ENCODE measurements at regions not wholly inside any gene's neighbourhood (a gene's known extent, or its start where the extent isn't known, plus 50 kb on each side); places are given as distances from the start of the nearest gene placed in this dataset.

DNA sequence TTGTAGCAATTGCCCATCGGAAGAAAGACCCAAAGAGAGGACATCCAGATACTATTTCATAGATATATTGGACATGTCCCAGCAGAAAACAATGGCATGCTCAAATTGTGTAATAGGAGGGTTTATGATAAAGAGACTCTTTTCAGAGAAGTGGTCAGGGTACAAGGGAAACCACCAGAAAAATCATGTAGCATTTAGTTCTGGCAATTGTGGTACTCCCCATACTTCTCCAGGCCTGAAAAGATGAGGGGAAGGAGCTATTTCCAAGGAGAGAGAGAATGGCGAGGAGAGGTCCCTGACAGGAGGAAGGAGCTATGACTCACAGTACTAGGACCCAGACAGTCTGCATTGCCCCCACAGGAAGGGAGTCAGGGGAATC, 68.4 kb upstream of the ADO start:
- no peak overlapping the region for H3K9ac ChIP-seq (ENCODE audit: control insufficient read depth, extremely low read depth, insufficient read depth, low read length)
- DNase-seq (ENCODE audit: low read depth, low spot score) (no peak), FAIRE-seq (no peak)
- dilution Hi-C loops (cut with MboI; ENCODE audit: extremely low pct_ligation_motif_present, low sequenced_read_pairs): no loop called here
- no peaks in the 10 kb centered on the region for H3K9me1 ChIP-seq (ENCODE audit: control insufficient read depth, extremely low read depth, insufficient read depth, low read length)
- no peaks in the 10 kb centered on the region for H3K36me3 ChIP-seq (ENCODE audit: control insufficient read depth in 2 of 2, extremely low read depth in 1 of 2, insufficient read depth in 2 of 2, low read length in 2 of 2)
- H4K20me1 ChIP-seq (ENCODE audit: control insufficient read depth, extremely low read depth, insufficient read depth, low read length): no peaks in the 10 kb centered on the region
- H2AFZ ChIP-seq (ENCODE audit: control insufficient read depth, low read length): no peak overlapping the region
- H3K4me1 ChIP-seq (ENCODE audit: control insufficient read depth, extremely low read depth, insufficient read depth, low read length): peaks cover 35% of the 10 kb centered on the region
- H3K27me3 ChIP-seq (ENCODE audit: control insufficient read depth, extremely low read depth, insufficient read depth, low read length): no peaks in the 10 kb centered on the region
- no peak overlapping the region for H3K4me3 ChIP-seq (ENCODE audit: control insufficient read depth in 2 of 3, extremely low read depth in 1 of 3, insufficient read depth in 2 of 3, low read depth in 1 of 3, low read length in 3 of 3)
- no peak overlapping the region for H3K4me2 ChIP-seq (ENCODE audit: control insufficient read depth, extremely low read depth, insufficient read depth, low read depth, low read length)
- H3K79me2 ChIP-seq (ENCODE audit: control insufficient read depth, insufficient read depth, low read length): no peaks in the 10 kb centered on the region
- no peak overlapping the region for H3K27ac ChIP-seq (ENCODE audit: control insufficient read depth, insufficient read depth, low read length)
- TF ChIP-seq EZH2 (IDR thresholded peaks at IDR 0.05; ENCODE audit: low read length): no peak
- TF ChIP-seq, protein P1, sequence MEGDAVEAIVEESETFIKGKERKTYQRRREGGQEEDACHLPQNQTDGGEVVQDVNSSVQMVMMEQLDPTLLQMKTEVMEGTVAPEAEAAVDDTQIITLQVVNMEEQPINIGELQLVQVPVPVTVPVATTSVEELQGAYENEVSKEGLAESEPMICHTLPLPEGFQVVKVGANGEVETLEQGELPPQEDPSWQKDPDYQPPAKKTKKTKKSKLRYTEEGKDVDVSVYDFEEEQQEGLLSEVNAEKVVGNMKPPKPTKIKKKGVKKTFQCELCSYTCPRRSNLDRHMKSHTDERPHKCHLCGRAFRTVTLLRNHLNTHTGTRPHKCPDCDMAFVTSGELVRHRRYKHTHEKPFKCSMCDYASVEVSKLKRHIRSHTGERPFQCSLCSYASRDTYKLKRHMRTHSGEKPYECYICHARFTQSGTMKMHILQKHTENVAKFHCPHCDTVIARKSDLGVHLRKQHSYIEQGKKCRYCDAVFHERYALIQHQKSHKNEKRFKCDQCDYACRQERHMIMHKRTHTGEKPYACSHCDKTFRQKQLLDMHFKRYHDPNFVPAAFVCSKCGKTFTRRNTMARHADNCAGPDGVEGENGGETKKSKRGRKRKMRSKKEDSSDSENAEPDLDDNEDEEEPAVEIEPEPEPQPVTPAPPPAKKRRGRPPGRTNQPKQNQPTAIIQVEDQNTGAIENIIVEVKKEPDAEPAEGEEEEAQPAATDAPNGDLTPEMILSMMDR (optimal IDR thresholded peaks at IDR 0.05 in 1 of 3, IDR thresholded peaks at IDR 0.05 in 1 of 3, conservative IDR thresholded peaks at IDR 0.05 in 1 of 3; ENCODE audit: extremely low read depth in 1 of 3, insufficient read depth in 2 of 3, low read length in 3 of 3): no peak
- H3K9me3 ChIP-seq (ENCODE audit: control insufficient read depth, low read depth, low read length): no peaks in the 10 kb centered on the region

DNA sequence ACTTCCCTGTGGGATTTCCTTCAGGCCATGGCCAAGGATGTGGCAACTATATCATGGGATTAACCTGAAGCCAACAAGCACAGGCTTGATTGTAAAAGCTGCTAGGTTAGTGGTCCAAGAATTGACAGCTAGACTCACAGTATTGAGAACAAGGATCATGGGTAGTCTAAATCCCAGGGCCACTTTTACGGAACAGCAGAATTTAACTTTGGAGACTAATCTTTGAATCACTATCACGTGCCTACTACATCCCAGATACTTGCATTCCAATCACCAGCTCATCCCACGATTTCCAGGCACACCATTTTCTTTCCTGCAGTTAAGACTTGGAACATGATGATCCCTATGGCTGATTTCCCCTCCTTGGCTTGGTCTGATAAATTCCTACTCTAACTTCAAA, 65.6 kb upstream of the ADO start:
- Histone ChIP-seq H3K4me3 (ENCODE audit: control insufficient read depth in 2 of 3, extremely low read depth in 1 of 3, insufficient read depth in 2 of 3, low read depth in 1 of 3, low read length in 3 of 3) (no peak overlapping the region), H3K36me3 (ENCODE audit: control insufficient read depth in 2 of 2, extremely low read depth in 1 of 2, insufficient read depth in 2 of 2, low read length in 2 of 2) (no peaks in the 10 kb centered on the region), H3K9me3 (ENCODE audit: control insufficient read depth, low read depth, low read length) (no peaks in the 10 kb centered on the region), H2AFZ (ENCODE audit: control insufficient read depth, low read length) (no peak overlapping the region), H3K4me2 (ENCODE audit: control insufficient read depth, extremely low read depth, insufficient read depth, low read depth, low read length) (no peak overlapping the region), H3K27ac (ENCODE audit: control insufficient read depth, insufficient read depth, low read length) (no peak overlapping the region), H3K79me2 (ENCODE audit: control insufficient read depth, insufficient read depth, low read length) (no peaks in the 10 kb centered on the region), H3K9ac (ENCODE audit: control insufficient read depth, extremely low read depth, insufficient read depth, low read length) (no peak overlapping the region), H3K9me1 (ENCODE audit: control insufficient read depth, extremely low read depth, insufficient read depth, low read length) (no peaks in the 10 kb centered on the region), H4K20me1 (ENCODE audit: control insufficient read depth, extremely low read depth, insufficient read depth, low read length) (no peaks in the 10 kb centered on the region), H3K4me1 (ENCODE audit: control insufficient read depth, extremely low read depth, insufficient read depth, low read length) (peaks cover 17% of the 10 kb centered on the region), H3K27me3 (ENCODE audit: control insufficient read depth, extremely low read depth, insufficient read depth, low read length) (no peaks in the 10 kb centered on the region)
- DNase-seq (ENCODE audit: low read depth, low spot score) (peak; percentile 38), FAIRE-seq (peak; percentile 84)
- TF ChIP-seq, protein P1 (optimal IDR thresholded peaks at IDR 0.05 in 1 of 3, IDR thresholded peaks at IDR 0.05 in 1 of 3, conservative IDR thresholded peaks at IDR 0.05 in 1 of 3; ENCODE audit: extremely low read depth in 1 of 3, insufficient read depth in 2 of 3, low read length in 3 of 3): no peak
- no peak for TF ChIP-seq EZH2 (IDR thresholded peaks at IDR 0.05; ENCODE audit: low read length)
- dilution Hi-C loops (cut with MboI; ENCODE audit: extremely low pct_ligation_motif_present, low sequenced_read_pairs): no loop called here
